Stimulated activated CD8-positive, alpha-beta memory T cell treated with anti-CD3 and anti-CD28 coated beads, Interleukin-7, amount 100 ng/mL, for 1 hour (primary cell): ENCODE measurements at regions not wholly inside any gene's neighbourhood (a gene's known extent, or its start where the extent isn't known, plus 50 kb on each side); places are given as distances from the start of the nearest gene placed in this dataset.

Source experiments
- DNase-seq, 2 donors: peaks; one replicate each; pipeline ENCODE4 v3.0.0-alpha.2; 2020; ENCODE audit warnings: low read depth in 2 of 2

GRCh38 chr11:36729825-36730224, 131.8 kb upstream of the RAG2 start:
- no peak for DNase-seq

GRCh38 chr11:36726420-36726819, 128.4 kb upstream of the RAG2 start:
- no peak for DNase-seq

DNA sequence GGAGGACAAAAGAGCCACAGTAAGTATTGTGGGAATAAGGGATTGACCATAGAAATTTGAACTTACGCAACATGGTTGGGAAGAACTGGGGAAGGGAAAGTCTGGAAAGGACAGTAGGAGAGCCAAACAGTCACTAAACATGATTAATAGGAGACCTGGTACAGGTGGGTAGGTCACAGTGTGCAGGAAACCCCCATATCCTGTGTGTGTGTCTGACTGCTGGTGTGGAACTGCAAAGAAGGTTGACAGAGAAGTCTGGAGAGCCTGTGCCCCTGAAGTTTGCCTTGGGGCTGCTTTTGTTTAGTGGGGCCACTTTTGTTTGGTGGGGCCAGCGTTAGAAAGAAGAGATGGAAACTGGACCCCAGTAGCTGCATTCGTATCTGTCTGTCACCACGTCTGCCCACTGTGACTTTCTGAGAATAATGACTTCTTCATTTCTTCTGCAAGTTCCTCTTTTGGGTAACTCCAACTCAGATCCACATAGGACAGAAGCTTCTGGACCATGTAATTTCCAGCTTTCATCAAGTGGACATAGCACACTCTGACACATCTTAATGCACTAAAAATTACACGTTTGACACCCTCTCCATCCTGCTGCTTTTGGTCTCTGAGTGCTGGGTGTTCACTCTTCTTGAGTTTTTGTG, 126.8 kb upstream of the RAG2 start:
- DNase-seq: no peak

GRCh38 chr11:36722421-36722820, 124.4 kb upstream of the RAG2 start:
- DNase-seq: no peak

DNA sequence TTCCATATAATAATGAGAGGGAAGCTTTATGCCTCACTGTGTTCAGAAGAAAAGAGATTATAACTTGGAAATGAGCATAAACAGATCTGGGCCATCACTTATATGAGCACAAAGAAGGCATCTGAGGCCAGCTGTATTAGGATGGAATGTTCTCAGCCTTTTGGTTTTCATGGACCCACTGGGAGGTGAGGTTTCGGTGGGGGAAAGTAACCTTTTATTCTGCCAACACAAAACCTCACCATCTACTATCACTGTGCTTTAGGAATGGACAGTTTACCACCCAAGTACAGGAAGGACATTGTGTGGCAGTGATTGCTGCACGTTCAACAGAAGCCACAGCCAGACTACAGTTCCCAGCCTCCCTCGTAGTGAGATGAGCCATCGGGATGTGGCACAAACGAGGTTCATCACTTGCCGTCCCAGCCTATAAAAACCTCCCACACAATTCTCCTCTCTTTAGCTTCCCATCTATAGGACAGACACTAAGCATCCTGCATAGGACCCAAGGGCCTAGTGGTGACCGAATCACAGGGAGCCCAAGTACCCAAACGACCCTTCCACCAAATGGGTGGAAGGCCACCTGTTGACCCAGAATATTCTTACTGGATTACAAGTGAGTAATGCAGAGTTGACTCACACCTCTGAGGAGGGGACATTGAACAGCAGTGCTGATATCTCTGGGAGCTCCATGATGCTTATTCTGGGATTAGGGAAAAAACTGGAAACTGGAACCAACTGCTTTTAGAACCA, 121.5 kb upstream of the RAG2 start:
- no peak for DNase-seq

GRCh38 chr11:36718451-36718850, 120.4 kb upstream of the RAG2 start:
- no peak for DNase-seq

- no peak for DNase-seq
These were observed 115.7 kb upstream of the RAG2 start for GRCh38 chr11:36713715-36714114.

- no peak for DNase-seq
These were observed 113.2 kb upstream of the RAG2 start for GRCh38 chr11:36711104-36711825.
